Thoracic aorta (tissue), 2 donors: ENCODE measurements at regions not wholly inside any gene's neighbourhood (a gene's known extent, or its start where the extent isn't known, plus 50 kb on each side); places are given as distances from the start of the nearest gene placed in this dataset.

Experiments used
- ATAC-seq: fragments of 150-250 bp; one replicate; pipeline ENCODE4 v1.8.0; 2017; ENCODE audit warnings: low read depth; ENCODE audit not compliant: insufficient number of reproducible peaks, low FRiP score
- DNase-seq: peaks from one replicate; pipeline ENCODE4 v3.0.0-alpha.2; 2020; ENCODE audit warnings: low spot score
- H3K27ac ChIP-seq, 2 donors: fragments of 200-600 bp; sonication (generic); 1 replicate in 1 of 2; 2 replicates in 1 of 2; pipeline ENCODE4 v1.5.1; 2016; ENCODE audit warnings: mild to moderate bottlenecking in 2 of 2, moderate library complexity in 2 of 2
- H3K27me3 ChIP-seq: fragments of 200-600 bp; sonication (generic); replicated peaks from 2 replicates; pipeline ENCODE4 v1.6.0; 2016; ENCODE audit warnings: mild to moderate bottlenecking; ENCODE audit not compliant: insufficient read depth
- H3K36me3 ChIP-seq: fragments of 200-600 bp; sonication (generic); one replicate; pipeline ENCODE4 v1.5.1; 2016
- H3K4me1 ChIP-seq, 2 donors: fragments of 200-600 bp; sonication (generic); 1 replicate in 1 of 2; 2 replicates in 1 of 2; pipeline versions ENCODE4 v1.5.1 to v1.6.0; 2016; ENCODE audit warnings: low read depth in 2 of 2, mild to moderate bottlenecking in 1 of 2; ENCODE audit not compliant: control insufficient read depth in 1 of 2
- H3K4me3 ChIP-seq: fragments of 200-600 bp; sonication (generic); 2 replicates; pipeline ENCODE4 v1.5.1; 2016; ENCODE audit warnings: mild to moderate bottlenecking
- H3K9me3 ChIP-seq: fragments of 200-600 bp; sonication (generic); 2 replicates; pipeline ENCODE4 v1.5.1; 2016
- TF ChIP-seq, protein P1 (sequence below): fragments of 200-600 bp; sonication (generic); IDR thresholded peaks from one replicate; pipeline ENCODE4 v1.5.1; 2019; ENCODE audit warnings: antibody characterized with exemption

DNA sequence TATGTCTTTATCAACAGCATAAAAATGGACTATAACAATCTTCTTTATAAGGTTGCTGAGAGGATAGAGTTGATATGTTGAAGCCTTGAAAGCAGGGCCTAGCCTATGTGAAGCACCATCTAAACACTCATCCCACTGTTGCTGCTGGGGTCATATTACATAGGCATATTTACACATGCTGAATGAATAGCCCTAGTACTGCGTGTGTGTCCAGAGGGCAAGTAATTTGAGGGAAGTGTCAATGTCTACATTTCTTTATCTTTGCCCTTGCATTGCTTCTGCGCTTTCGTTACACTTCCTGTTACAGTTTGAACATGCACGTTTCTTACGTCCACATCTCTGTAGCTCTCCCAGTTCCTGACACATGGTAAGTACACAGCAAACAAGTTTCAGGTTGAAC is 280.3 kb upstream of the ATP5MC3 start:
- DNase-seq: no peak
- TF ChIP-seq, protein P1, sequence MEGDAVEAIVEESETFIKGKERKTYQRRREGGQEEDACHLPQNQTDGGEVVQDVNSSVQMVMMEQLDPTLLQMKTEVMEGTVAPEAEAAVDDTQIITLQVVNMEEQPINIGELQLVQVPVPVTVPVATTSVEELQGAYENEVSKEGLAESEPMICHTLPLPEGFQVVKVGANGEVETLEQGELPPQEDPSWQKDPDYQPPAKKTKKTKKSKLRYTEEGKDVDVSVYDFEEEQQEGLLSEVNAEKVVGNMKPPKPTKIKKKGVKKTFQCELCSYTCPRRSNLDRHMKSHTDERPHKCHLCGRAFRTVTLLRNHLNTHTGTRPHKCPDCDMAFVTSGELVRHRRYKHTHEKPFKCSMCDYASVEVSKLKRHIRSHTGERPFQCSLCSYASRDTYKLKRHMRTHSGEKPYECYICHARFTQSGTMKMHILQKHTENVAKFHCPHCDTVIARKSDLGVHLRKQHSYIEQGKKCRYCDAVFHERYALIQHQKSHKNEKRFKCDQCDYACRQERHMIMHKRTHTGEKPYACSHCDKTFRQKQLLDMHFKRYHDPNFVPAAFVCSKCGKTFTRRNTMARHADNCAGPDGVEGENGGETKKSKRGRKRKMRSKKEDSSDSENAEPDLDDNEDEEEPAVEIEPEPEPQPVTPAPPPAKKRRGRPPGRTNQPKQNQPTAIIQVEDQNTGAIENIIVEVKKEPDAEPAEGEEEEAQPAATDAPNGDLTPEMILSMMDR: no peak

DNA sequence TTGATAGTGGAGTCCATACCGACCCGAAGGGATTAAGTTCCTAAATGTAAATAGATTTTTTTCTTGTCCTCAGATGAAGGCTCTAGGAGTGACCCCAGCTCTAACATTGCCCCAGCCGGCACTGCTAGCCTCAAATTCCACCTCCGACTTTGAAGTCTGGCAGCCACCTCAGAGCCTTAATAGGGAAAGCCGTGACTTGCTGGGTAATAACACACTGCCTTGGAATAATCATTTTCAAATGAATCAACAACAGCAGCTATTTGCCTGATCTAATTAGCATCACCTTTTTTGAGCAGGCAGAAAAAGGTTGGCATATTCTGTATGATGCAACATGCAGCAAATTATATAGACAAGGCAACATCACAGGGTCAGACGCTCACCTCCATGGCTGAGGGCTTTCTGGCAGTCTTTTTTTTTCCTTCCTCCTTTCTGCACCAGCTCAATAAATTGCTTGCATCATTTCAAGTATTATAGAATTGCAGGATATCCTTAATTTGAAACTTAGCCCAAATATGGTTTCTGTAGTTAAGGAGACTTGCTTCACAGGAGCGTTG is 276.5 kb upstream of the ATP5MC3 start:
- ATAC-seq (no peak), DNase-seq (no peak)
- no peak overlapping the region for H3K27ac ChIP-seq
- H3K36me3 ChIP-seq: no peaks in the 10 kb centered on the region
- no peaks in the 10 kb centered on the region for H3K9me3 ChIP-seq
- H3K4me3 ChIP-seq: no peak overlapping the region
- H3K27me3 ChIP-seq: no peaks in the 10 kb centered on the region
- TF ChIP-seq, protein P1: no peak
- no peaks in the 10 kb centered on the region for H3K4me1 ChIP-seq

More for the DNA sequence above, 280.3 kb upstream of the ATP5MC3 start:
- no peaks in the 10 kb centered on the region for H3K4me1 ChIP-seq
- no peaks in the 10 kb centered on the region for H3K36me3 ChIP-seq
- no peaks in the 10 kb centered on the region for H3K27me3 ChIP-seq
- H3K27ac ChIP-seq: no peak overlapping the region
- H3K4me3 ChIP-seq: no peak overlapping the region
- ATAC-seq: no peak
- no peaks in the 10 kb centered on the region for H3K9me3 ChIP-seq

GRCh38 chr2:175454953-175455389 is 273.5 kb upstream of the ATP5MC3 start:
- no peak overlapping the region for H3K4me3 ChIP-seq
- no peak for DNase-seq
- ATAC-seq: no peak
- TF ChIP-seq, protein P1: no peak
- no peaks in the 10 kb centered on the region for H3K4me1 ChIP-seq
- H3K27me3 ChIP-seq: no peaks in the 10 kb centered on the region
- no peak overlapping the region for H3K27ac ChIP-seq
- H3K9me3 ChIP-seq: no peaks in the 10 kb centered on the region
- no peaks in the 10 kb centered on the region for H3K36me3 ChIP-seq

- H3K9me3 ChIP-seq: no peaks in the 10 kb centered on the region
- no peaks in the 10 kb centered on the region for H3K27me3 ChIP-seq
- TF ChIP-seq, protein P1: no peak
- ATAC-seq (no peak), DNase-seq (no peak)
- H3K4me1 ChIP-seq: no peaks in the 10 kb centered on the region
- no peaks in the 10 kb centered on the region for H3K36me3 ChIP-seq
- H3K4me3 ChIP-seq: no peak overlapping the region
- H3K27ac ChIP-seq: no peak overlapping the region
Observed at GRCh38 chr2:175450029-175450760, 268.7 kb upstream of the ATP5MC3 start.

GRCh38 chr2:175449616-175450015 is 268.1 kb upstream of the ATP5MC3 start:
- ATAC-seq (no peak), DNase-seq (no peak)
- Histone ChIP-seq H3K4me1 (no peaks in the 10 kb centered on the region), H3K27ac (no peak overlapping the region), H3K36me3 (no peaks in the 10 kb centered on the region), H3K4me3 (no peak overlapping the region), H3K27me3 (no peaks in the 10 kb centered on the region), H3K9me3 (no peaks in the 10 kb centered on the region)
- TF ChIP-seq, protein P1: no peak
